ENCODE measurements at regions not wholly inside any gene's neighbourhood (a gene's known extent, or its start where the extent isn't known, plus 50 kb on each side); places are given as distances from the start of the nearest gene placed in this dataset.

- TF ChIP-seq, protein P1, sequence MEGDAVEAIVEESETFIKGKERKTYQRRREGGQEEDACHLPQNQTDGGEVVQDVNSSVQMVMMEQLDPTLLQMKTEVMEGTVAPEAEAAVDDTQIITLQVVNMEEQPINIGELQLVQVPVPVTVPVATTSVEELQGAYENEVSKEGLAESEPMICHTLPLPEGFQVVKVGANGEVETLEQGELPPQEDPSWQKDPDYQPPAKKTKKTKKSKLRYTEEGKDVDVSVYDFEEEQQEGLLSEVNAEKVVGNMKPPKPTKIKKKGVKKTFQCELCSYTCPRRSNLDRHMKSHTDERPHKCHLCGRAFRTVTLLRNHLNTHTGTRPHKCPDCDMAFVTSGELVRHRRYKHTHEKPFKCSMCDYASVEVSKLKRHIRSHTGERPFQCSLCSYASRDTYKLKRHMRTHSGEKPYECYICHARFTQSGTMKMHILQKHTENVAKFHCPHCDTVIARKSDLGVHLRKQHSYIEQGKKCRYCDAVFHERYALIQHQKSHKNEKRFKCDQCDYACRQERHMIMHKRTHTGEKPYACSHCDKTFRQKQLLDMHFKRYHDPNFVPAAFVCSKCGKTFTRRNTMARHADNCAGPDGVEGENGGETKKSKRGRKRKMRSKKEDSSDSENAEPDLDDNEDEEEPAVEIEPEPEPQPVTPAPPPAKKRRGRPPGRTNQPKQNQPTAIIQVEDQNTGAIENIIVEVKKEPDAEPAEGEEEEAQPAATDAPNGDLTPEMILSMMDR (IDR thresholded peaks at IDR 0.05) = no peak
- TF ChIP-seq, protein P2, sequence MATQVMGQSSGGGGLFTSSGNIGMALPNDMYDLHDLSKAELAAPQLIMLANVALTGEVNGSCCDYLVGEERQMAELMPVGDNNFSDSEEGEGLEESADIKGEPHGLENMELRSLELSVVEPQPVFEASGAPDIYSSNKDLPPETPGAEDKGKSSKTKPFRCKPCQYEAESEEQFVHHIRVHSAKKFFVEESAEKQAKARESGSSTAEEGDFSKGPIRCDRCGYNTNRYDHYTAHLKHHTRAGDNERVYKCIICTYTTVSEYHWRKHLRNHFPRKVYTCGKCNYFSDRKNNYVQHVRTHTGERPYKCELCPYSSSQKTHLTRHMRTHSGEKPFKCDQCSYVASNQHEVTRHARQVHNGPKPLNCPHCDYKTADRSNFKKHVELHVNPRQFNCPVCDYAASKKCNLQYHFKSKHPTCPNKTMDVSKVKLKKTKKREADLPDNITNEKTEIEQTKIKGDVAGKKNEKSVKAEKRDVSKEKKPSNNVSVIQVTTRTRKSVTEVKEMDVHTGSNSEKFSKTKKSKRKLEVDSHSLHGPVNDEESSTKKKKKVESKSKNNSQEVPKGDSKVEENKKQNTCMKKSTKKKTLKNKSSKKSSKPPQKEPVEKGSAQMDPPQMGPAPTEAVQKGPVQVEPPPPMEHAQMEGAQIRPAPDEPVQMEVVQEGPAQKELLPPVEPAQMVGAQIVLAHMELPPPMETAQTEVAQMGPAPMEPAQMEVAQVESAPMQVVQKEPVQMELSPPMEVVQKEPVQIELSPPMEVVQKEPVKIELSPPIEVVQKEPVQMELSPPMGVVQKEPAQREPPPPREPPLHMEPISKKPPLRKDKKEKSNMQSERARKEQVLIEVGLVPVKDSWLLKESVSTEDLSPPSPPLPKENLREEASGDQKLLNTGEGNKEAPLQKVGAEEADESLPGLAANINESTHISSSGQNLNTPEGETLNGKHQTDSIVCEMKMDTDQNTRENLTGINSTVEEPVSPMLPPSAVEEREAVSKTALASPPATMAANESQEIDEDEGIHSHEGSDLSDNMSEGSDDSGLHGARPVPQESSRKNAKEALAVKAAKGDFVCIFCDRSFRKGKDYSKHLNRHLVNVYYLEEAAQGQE (IDR thresholded peaks at IDR 0.05; ENCODE audit: insufficient read depth in 1 of 2, low read depth in 2 of 2, low read length in 1 of 2) = no peak
- no peak for TF ChIP-seq TCF7L2 (IDR thresholded peaks at IDR 0.05; ENCODE audit: low read depth, low read length)
Observed at GRCh38 chr1:105591681-105592080, 1464.8 kb upstream of the PRMT6 start.

Data from Panc1 (cell line).